DMS53 (cell line): ENCODE measurements at regions not wholly inside any gene's neighbourhood (a gene's known extent, or its start where the extent isn't known, plus 50 kb on each side); places are given as distances from the start of the nearest gene placed in this dataset.
A peak's percentile ranks its signal among the peaks of the same experiment; 100 is the strongest.

Source experiments
- DNase-seq: peaks from one replicate; lab custom pipeline; 2025; lab: John Stamatoyannopoulos, UW

DNA sequence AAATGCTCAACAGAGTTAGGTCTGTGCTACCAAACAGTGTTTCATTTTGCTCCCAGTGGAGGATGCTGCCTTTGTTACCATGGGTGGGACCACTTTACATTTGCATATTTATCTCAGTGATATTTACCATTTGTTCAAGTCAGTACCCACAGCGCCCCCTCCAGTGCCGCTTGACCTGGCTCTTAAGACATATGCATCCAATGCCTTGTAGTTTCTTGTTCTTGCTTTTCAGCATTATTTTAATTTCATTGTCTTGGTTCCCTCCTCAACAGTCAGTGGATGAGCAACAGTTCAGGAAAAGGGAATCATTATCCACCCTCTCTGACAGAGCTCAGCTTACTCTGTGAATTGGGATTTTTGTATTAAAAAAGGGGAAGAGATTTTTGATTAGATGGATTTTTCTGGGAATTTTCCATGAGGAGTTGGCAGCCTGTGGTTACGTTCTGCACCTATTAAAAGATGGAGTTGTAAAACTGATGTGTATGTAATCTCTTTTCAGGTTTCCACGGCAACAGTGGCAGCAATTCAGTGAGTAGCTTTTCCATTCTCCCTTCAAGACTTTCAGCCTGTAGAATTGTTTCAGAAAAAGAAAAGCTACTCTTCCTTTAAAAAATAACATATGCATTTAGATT, 240.5 kb upstream of the DAAM1 start:
- DNase-seq = peak; percentile 6

GRCh38 chr14:58950555-58950954, 237.9 kb upstream of the DAAM1 start:
- DNase-seq = peak; percentile 1

DNA sequence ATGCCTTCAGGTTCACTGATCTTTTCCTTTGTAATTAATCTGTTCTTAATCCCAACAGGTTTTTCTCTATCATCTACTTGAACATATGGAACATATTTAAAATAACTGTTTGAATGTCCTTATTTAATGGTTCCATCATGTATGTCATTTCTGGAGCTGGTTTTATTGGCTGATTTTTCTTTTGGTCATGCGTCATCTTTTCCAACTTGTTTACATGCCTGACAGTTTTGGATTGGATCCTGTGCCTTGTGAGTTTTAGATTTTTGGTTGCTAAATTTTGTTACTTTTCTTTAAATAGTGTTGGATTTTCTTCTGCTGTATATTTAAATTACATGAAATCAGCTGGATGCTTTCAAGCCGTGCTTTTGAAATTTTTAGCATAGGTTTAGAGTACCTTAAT, 237.3 kb upstream of the DAAM1 start:
- no peak for DNase-seq

GRCh38 chr14:58954052-58954451, 234.4 kb upstream of the DAAM1 start:
- DNase-seq = no peak

GRCh38 chr14:58954901-58955861, 233.3 kb upstream of the DAAM1 start:
- no peak for DNase-seq

- no peak for DNase-seq
Measured at GRCh38 chr14:58961045-58961731, 227.3 kb upstream of the DAAM1 start.

DNA sequence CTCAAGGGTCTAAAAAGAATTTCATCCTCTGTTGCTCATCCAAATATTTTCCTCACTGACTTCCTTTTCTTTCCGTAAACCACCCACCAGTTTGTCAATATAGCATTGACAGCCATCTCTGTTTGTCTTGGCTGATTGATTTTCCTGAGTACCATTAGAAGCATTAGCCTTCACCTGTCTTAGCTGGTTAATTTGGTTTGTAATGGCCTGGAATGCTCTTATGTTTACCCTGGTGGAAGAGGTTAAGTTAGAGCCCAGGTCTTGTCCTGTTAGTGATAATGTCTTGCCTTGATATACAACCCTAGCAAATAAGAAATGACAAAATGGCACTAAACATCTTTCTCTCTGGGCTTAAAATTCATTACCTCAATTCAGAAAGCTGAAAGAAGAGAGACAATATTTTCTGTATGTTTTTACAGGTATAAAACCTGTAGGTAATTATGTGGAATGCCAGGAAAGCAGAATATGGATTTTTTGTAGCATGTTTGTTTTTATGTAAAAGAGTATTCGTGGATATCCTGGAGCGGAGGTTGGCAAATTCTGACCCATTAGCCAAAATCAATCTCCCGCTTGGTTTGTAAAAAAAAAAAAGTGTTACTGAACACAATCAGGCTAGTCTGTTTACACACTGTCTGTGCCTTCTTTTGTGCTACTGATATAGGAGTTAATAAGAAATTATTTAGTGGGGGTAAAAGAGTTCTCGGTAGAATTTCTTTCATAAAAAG, 224.4 kb upstream of the DAAM1 start:
- peak; percentile 9 for DNase-seq

GRCh38 chr14:58964598-58964928, 223.9 kb upstream of the DAAM1 start:
- DNase-seq = no peak

GRCh38 chr14:58965601-58966000, 222.9 kb upstream of the DAAM1 start:
- no peak for DNase-seq

DNA sequence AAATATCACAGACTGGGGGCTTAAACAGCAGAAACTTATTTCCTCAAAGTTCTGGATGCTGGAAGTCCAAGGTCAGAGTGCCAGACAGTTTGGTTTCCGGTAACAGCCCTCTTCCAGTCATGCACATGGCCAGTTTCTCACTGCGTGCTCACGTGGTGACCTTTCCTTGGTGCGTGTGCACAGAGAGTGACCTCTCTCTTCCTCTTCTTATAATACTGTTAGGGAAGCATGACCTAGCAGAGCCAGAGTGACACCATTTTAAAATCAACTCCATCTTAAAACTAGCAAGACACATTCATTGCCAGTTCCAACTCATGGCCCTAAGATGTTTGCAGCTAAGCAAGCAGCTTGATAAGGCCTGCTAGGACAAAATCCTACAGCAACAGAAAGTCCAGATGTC, 221.5 kb upstream of the DAAM1 start:
- DNase-seq = no peak

DNA sequence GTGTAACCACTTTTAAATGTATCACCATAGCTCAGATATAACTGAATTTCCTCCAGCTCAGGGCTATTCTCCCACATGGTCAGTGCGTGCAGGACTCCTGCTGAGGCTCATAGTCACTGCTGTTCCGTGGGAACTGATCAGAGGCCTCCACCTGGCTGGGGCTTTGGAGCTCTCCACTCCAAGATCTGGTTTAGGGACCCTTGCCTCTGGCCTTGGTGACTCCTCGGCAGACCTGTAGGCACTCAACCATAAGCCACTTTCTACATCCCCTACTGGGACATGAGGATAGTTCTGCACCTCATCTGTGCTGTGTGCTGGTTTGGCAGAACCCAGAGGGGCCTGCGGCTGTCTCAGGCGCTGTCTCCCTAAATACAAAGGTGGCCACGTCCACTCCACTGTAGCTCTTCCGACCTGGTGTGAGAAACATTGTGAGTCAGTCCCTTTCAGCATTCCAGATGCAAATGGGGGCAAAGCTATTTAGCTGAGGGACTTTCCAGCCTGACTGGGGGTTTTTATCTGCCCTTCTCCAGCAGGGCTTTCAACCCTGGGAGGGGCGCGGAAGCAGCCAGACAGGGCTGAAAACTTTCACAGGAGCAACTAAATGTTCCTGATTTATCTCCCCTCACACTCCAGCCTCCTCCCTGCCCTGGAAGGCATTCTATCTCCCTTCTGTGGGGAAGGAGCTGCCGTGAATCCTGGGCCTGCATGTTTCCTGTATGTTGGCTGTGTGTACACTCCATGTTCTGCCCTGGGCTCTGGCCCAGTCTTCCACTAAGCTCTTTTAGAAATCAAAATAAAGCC, 218.3 kb upstream of the DAAM1 start:
- DNase-seq = no peak

DNA sequence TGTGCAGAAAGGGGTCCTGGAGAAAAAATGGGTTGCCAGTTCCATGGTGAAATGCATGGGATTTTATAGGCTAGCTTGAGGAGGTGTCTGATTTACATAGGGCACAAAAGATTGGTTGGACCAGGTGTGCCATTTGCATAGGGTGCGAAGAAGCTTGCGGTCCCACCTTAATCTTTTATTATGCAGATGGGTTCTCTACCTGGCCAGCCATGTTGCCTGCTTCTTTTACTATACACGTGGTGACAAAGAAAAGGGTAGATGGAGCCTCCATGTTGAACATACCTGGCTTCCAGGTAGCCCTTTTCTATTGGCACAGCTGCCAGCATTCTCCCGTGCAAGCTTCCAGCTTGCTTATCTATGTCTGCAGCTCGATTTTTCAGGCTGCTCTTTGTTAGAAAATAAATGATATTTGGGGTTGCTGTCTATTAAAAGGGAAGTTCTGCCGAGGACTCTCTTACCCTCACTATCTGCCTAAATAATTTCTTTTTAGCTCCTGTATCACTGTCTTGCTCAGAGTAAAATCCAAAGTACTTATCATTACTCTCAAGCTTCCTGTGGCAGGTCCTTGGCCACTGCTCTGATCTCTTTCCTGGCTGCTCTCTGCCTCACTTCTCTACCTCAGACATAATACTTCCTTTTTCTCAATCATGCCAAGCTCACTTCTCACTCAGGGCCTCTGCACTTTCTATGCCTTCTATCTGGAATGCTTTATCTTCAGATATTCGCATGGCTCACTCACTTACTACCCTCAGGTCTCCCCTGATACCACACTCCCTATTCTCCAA, 216.0 kb upstream of the DAAM1 start:
- no peak for DNase-seq

DNA sequence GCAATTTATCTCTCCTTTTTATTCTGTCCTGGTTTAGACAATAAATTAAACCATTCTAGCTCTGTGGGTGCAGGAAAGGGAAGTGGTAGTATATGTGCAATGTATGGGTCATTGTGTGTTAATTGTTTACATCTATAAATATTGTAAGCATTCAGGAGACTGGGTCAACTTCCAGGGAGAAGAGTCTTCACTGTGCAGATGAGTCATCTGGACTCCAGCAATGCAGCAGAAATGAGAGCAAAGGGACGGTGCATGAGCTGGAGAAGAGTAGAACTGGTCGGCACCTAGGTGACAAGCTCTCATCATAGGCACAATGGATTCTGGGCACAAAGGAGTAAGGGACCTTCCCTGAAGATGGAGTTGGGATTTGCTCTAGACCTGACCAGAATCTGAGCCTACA, 211.1 kb upstream of the DAAM1 start:
- DNase-seq = peak; percentile 38

DNA sequence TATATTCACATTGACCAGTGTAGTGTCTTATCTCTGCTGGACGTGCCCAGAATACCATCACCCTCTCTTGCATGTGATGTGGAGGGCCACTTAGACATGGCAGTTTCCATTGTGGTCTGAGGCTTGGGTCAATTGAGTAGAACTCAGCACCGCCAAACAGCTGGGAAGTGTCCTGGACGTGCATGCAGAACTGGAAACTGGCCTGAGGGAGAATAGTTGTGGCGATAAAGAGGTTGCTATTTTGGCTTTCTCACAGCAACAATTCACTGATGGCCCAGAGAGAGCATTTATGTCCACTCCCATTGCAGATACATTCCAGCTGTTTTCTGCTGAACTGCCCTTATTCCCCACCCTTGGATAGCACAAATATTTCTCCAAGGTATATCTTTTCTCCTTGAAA, 210.1 kb upstream of the DAAM1 start:
- DNase-seq = no peak

- DNase-seq = no peak
Measured at GRCh38 chr14:58979325-58979724, 209.1 kb upstream of the DAAM1 start.

DNA sequence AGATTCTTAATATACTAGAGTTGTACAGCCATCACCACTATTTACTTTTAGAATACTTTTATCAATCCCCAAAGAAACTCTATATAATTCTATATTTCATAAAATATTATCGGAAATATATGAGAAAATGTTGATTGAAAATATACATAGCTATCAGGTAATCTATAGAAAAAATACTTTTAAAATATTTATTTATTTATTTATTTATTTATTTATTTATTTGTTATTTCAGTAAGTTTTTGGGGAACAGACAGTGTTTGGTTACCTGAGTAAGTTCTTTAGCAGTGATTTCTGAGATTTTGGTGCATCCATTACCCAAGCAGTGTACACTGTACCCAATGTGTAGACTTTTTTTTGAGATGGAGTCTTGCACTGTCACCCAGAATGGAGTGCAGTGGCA, 206.6 kb upstream of the DAAM1 start:
- DNase-seq = no peak

- DNase-seq = no peak
Measured at GRCh38 chr14:58985786-58986185, 202.7 kb upstream of the DAAM1 start.

- DNase-seq = no peak
Measured at GRCh38 chr14:58987591-58987990, 200.9 kb upstream of the DAAM1 start.

DNA sequence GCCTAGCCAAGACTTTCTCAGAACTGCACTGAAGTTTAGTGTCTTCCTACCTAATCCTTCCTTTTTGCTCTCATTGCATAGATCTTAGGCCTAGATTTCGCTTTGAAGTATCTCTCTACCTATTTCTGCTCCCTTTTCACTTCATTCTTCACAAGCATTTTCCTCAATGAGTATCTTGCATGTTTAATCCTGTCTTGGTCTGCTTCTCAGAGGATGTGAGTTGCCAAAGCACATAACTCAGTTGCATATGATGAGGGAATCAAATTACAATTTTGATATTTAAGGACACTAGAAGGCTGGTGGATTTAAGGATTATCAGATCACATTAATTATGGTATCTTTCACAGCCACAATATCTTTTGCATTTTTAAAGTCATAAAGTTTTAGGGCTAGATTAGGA, 195.5 kb upstream of the DAAM1 start:
- no peak for DNase-seq

DNA sequence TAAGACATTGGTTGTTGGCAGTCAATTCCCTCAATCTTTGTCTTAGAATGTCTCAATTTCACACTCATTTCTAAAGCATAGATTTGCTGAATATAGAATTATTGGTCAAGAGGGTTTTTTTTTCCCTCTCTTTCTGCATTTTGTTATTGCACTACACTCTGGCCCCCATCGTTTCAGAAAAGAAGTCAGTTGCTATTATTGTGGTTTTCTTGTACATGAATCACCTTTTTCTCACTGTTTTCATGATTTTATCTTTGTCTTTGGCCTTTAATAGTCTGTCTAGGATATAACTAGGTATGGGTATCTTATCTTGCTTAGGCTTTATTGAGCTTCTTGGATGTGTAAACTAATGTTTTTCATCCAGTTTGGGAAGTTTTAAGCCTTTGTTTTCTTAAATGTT, 194.3 kb upstream of the DAAM1 start:
- DNase-seq = no peak

- peak; percentile 8 for DNase-seq
Measured at GRCh38 chr14:59004012-59004411, 184.5 kb upstream of the DAAM1 start.
